DOHH2 (cell line): ENCODE measurements at regions not wholly inside any gene's neighbourhood (a gene's known extent, or its start where the extent isn't known, plus 50 kb on each side); places are given as distances from the start of the nearest gene placed in this dataset.

Source experiments
- H3F3A ChIP-seq: fragments of 200-600 bp; sonication (generic), shearing (Covaris generic); 2 replicates; pipeline ENCODE4 v1.6.0; 2016; ENCODE audit warnings: antibody characterized with exemption, mild to moderate bottlenecking; ENCODE audit not compliant: control insufficient read depth, insufficient read depth
- H3K27ac ChIP-seq: fragments of 200-600 bp; sonication (generic); 2 replicates; pipeline ENCODE4 v1.5.1; 2014; ENCODE audit warnings: low read depth, mild to moderate bottlenecking, low read length, moderate library complexity
- H3K27me3 ChIP-seq: fragments of 200-600 bp; sonication (generic); 2 replicates; pipeline ENCODE4 v1.6.1; 2014; ENCODE audit warnings: mild to moderate bottlenecking, low read length, mixed read lengths; ENCODE audit not compliant: control insufficient read depth
- H3K36me3 ChIP-seq: fragments of 200-600 bp; sonication (generic); 2 replicates; pipeline ENCODE4 v1.6.1; 2014; ENCODE audit warnings: mild to moderate bottlenecking, low read length, moderate library complexity, mixed read lengths; ENCODE audit not compliant: control insufficient read depth
- H3K4me1 ChIP-seq: fragments of 200-600 bp; sonication (generic); 2 replicates; pipeline ENCODE4 v1.6.1; 2014; ENCODE audit warnings: mild to moderate bottlenecking, low read length, mixed read lengths; ENCODE audit not compliant: control insufficient read depth
- H3K4me2 ChIP-seq: fragments of 200-600 bp; sonication (generic); 2 replicates; pipeline ENCODE4 v1.6.0; 2014; ENCODE audit warnings: mild to moderate bottlenecking, low read length, moderate library complexity
- H3K4me3 ChIP-seq: fragments of 200-600 bp; sonication (generic); 2 replicates; pipeline ENCODE4 v1.5.1; 2014; ENCODE audit warnings: mild to moderate bottlenecking, low read length, mixed read lengths
- H3K79me2 ChIP-seq: fragments of 200-600 bp; sonication (generic); 2 replicates; pipeline ENCODE4 v1.6.1; 2014; ENCODE audit warnings: mild to moderate bottlenecking, low read length, mixed read lengths; ENCODE audit not compliant: control insufficient read depth
- H3K9me2 ChIP-seq: fragments of 200-600 bp; sonication (generic); replicated peaks from 2 replicates; pipeline ENCODE4 v1.6.1; 2014; ENCODE audit warnings: mild to moderate bottlenecking, low read length, mixed read lengths; ENCODE audit not compliant: control insufficient read depth
- H3K9me3 ChIP-seq: fragments of 200-600 bp; sonication (generic); 2 replicates; pipeline ENCODE4 v1.6.1; 2014; ENCODE audit warnings: antibody characterized with exemption, low read length, mixed read lengths; ENCODE audit not compliant: control insufficient read depth, insufficient read depth
- H4K20me1 ChIP-seq: fragments of 200-600 bp; sonication (generic); 2 replicates; pipeline ENCODE4 v1.6.0; 2014; ENCODE audit warnings: low read depth, mild to moderate bottlenecking, antibody characterized with exemption, low read length, moderate library complexity; ENCODE audit not compliant: control insufficient read depth, insufficient read depth
- CTCF ChIP-seq: fragments of 200-600 bp; sonication (generic); IDR thresholded peaks from one replicate; pipeline ENCODE4 v1.5.1; 2014; ENCODE audit warnings: antibody characterized with exemption, mild to moderate bottlenecking, low read depth, low read length; ENCODE audit not compliant: poor library complexity, severe bottlenecking
- EZH2phosphoT487 ChIP-seq: fragments of 200-600 bp; sonication (generic); IDR thresholded peaks from 2 replicates; pipeline ENCODE4 v1.6.1; 2017; ENCODE audit warnings: borderline replicate concordance, mild to moderate bottlenecking, antibody characterized with exemption, low read length, moderate library complexity, mixed read lengths

DNA sequence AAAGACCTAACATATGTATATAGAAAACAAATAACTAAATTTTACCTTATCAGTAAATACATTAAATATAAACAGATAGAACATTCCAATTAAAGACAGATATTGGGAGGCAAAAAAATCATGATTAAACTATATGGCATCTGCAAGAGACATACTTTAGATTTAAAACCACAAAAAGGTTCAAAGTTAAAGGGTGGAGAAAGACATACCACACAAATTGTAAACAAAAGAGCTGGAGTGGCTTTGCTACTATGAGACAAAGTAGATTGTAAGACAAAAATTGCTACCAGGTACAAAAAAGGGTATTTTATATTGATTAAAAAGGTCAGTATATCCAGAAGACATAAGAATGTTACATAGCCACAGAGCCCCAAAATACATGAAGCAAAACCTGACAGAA, 200.2 kb downstream of the KCNRG start:
- H3K4me3 ChIP-seq = no peak overlapping the region
- H3K36me3 ChIP-seq = no peaks in the 10 kb centered on the region
- H3K27me3 ChIP-seq = no peaks in the 10 kb centered on the region
- TF ChIP-seq EZH2phosphoT487 = no peak
- no peak for TF ChIP-seq CTCF
- H3K27ac ChIP-seq = no peak overlapping the region
- no peaks in the 10 kb centered on the region for H3K4me1 ChIP-seq
- no peaks in the 10 kb centered on the region for H3K79me2 ChIP-seq
- peaks cover 10% of the 10 kb centered on the region; the same call in 1 of the 2 replicates for H3K9me3 ChIP-seq
- H3K9me2 ChIP-seq = no peaks in the 10 kb centered on the region
- no peak overlapping the region for H3K4me2 ChIP-seq
- H3F3A ChIP-seq = no peaks in the 10 kb centered on the region
- H4K20me1 ChIP-seq = no peaks in the 10 kb centered on the region

GRCh38 chr13:50219743-50220142, 204.5 kb downstream of the KCNRG start:
- no peaks in the 10 kb centered on the region for H3K4me1 ChIP-seq
- no peaks in the 10 kb centered on the region for H3K9me3 ChIP-seq
- H3F3A ChIP-seq = no peaks in the 10 kb centered on the region
- H3K79me2 ChIP-seq = no peaks in the 10 kb centered on the region
- no peak overlapping the region for H3K27ac ChIP-seq
- H3K9me2 ChIP-seq = no peaks in the 10 kb centered on the region
- H3K36me3 ChIP-seq = no peaks in the 10 kb centered on the region
- H3K27me3 ChIP-seq = no peaks in the 10 kb centered on the region
- no peaks in the 10 kb centered on the region for H4K20me1 ChIP-seq
- H3K4me3 ChIP-seq = no peak overlapping the region
- no peak overlapping the region for H3K4me2 ChIP-seq
- TF ChIP-seq CTCF (no peak), EZH2phosphoT487 (no peak)

- Histone ChIP-seq H3K27me3 (no peaks in the 10 kb centered on the region), H3K4me2 (no peak overlapping the region), H3K27ac (no peak overlapping the region), H3K79me2 (no peaks in the 10 kb centered on the region), H3K4me1 (no peaks in the 10 kb centered on the region), H3F3A (no peaks in the 10 kb centered on the region), H3K36me3 (no peaks in the 10 kb centered on the region), H4K20me1 (no peaks in the 10 kb centered on the region), H3K4me3 (no peak overlapping the region), H3K9me3 (no peaks in the 10 kb centered on the region), H3K9me2 (no peaks in the 10 kb centered on the region)
- TF ChIP-seq CTCF (no peak), EZH2phosphoT487 (no peak)
Observed at GRCh38 chr13:50220938-50221337, 205.7 kb downstream of the KCNRG start.
